Endothelial cell of umbilical vein (primary cell): ENCODE measurements at regions not wholly inside any gene's neighbourhood (a gene's known extent, or its start where the extent isn't known, plus 50 kb on each side); places are given as distances from the start of the nearest gene placed in this dataset.

Source experiments
- BruUV-seq: library from RNA; stranded (reverse); fragments of 400-500 nt; replicated peaks from 2 replicates; lab custom pipeline; 2021; lab: Mats Ljungman, UMichigan
- CTCF ChIA-PET: fragments of 300-600, 350-600 bp; sonication (Branson Sonifier 250); formaldehyde crosslinking; loops from one replicate; lab custom pipeline; 2021; ENCODE audit warnings: antibody characterized with exemption, inconsistent platforms; lab: Charles Lee
- POLR2A ChIA-PET: fragments of 300-600, 350-600 bp; sonication (Branson Sonifier 250); formaldehyde crosslinking; loops from one replicate; lab custom pipeline; 2021; ENCODE audit warnings: antibody characterized with exemption, inconsistent platforms; lab: Charles Lee
- DNase-seq: peaks from one replicate; pipeline ENCODE4 v3.0.0-alpha.2; 2011; ENCODE audit warnings: low read depth, low spot score
- FAIRE-seq: peaks from 2 replicates; lab custom pipeline; 2011; peaks lifted over from hg19 to GRCh38; lab: Jason Lieb, UNC
- H2AFZ ChIP-seq: 2 replicates; pipeline ENCODE4 v1.6.0; 2012; ENCODE audit warnings: low read depth, low read length, control low read depth, inconsistent platforms
- H3K27ac ChIP-seq: 2 replicates; pipeline ENCODE4 v1.5.1; 2011; ENCODE audit warnings: low read depth, mild to moderate bottlenecking, control low read depth, low read length, moderate library complexity; ENCODE audit not compliant: insufficient read depth
- H3K27me3 ChIP-seq, 2 experiments: 2 replicates each; pipeline versions ENCODE4 v1.6.0 to v1.6.1; 2011; ENCODE audit warnings: low read length in 2 of 2, mixed read lengths in 1 of 2; ENCODE audit not compliant: control insufficient read depth in 2 of 2, insufficient read depth in 2 of 2
- H3K36me3 ChIP-seq, 2 experiments: 2 replicates in 1 of 2; 3 replicates in 1 of 2; pipeline ENCODE4 v1.5.1; 2011; ENCODE audit warnings: low read length in 2 of 2, mild to moderate bottlenecking in 1 of 2, moderate library complexity in 1 of 2; ENCODE audit not compliant: control insufficient read depth in 2 of 2, insufficient read depth in 2 of 2; ENCODE audit errors: extremely low read depth in 1 of 2
- H3K4me1 ChIP-seq: 3 replicates; pipeline ENCODE4 v1.5.1; 2011; ENCODE audit warnings: mild to moderate bottlenecking, low read length; ENCODE audit not compliant: control insufficient read depth, insufficient read depth; ENCODE audit errors: extremely low read depth
- H3K4me2 ChIP-seq: 2 replicates; pipeline ENCODE4 v1.6.1; 2011; ENCODE audit warnings: low read length, control low read depth, mixed read lengths; ENCODE audit not compliant: insufficient read depth
- H3K4me3 ChIP-seq, 3 experiments: fragments of 200-600 bp in 1 of 3; sonication (generic), shearing (Covaris generic) in 1 of 3; replicated peaks in 1 of 3; 2 replicates each; pipeline ENCODE4 v1.5.1; 2011 to 2016; ENCODE audit warnings: control low read depth in 3 of 3, low read length in 3 of 3, mild to moderate bottlenecking in 2 of 3, inconsistent platforms in 1 of 3, low read depth in 1 of 3, moderate library complexity in 1 of 3; ENCODE audit not compliant: insufficient read depth in 1 of 3
- H3K79me2 ChIP-seq: 2 replicates; pipeline ENCODE4 v1.6.0; 2012; ENCODE audit warnings: low read length, inconsistent platforms; ENCODE audit not compliant: control insufficient read depth, insufficient read depth
- H3K9ac ChIP-seq: replicated peaks from 2 replicates; pipeline ENCODE3; 2011; ENCODE audit warnings: low read length, control low read depth; ENCODE audit not compliant: insufficient read depth; ENCODE audit errors: extremely low read depth
- H3K9me1 ChIP-seq: replicated peaks from 3 replicates; pipeline ENCODE4 v1.6.0; 2011; ENCODE audit warnings: mild to moderate bottlenecking, low read length; ENCODE audit not compliant: control insufficient read depth, insufficient read depth; ENCODE audit errors: extremely low read depth
- H3K9me3 ChIP-seq: replicated peaks from 2 replicates; pipeline ENCODE4 v1.5.1; 2012; ENCODE audit warnings: low read length, inconsistent platforms; ENCODE audit not compliant: control insufficient read depth, insufficient read depth
- H4K20me1 ChIP-seq: replicated peaks from 2 replicates; pipeline ENCODE3; 2011; ENCODE audit warnings: mild to moderate bottlenecking, low read length; ENCODE audit not compliant: control insufficient read depth, insufficient read depth; ENCODE audit errors: extremely low read depth
- FOS ChIP-seq: IDR thresholded peaks from 2 replicates; pipeline ENCODE4 v1.6.1; 2011; ENCODE audit warnings: mild to moderate bottlenecking, low read length, moderate library complexity, borderline replicate concordance; ENCODE audit not compliant: insufficient read depth
- JUN ChIP-seq: IDR thresholded peaks from 2 replicates; pipeline ENCODE4 v1.6.1; 2011; ENCODE audit warnings: borderline replicate concordance, low read depth; ENCODE audit not compliant: insufficient read length, insufficient read depth
- MAX ChIP-seq: IDR thresholded peaks from 2 replicates; pipeline ENCODE4 v1.6.1; 2011; ENCODE audit not compliant: insufficient read depth, insufficient read length
- MYC ChIP-seq: IDR thresholded peaks from one replicate; pipeline ENCODE4 v1.6.1; 2011; ENCODE audit warnings: mild to moderate bottlenecking, low read depth, low read length
- POLR2AphosphoS5 ChIP-seq: IDR thresholded peaks from 2 replicates; pipeline ENCODE4 v1.6.1; 2012; ENCODE audit warnings: low read depth, mild to moderate bottlenecking, control low read depth, low read length, moderate library complexity; ENCODE audit not compliant: insufficient read depth
- dilution Hi-C: fragments of 300-500 bp; cut with MboI; formaldehyde crosslinking; loops from one replicate; pipeline ENCODE4 v1.15.0; 2019; ENCODE audit warnings: low sequenced_read_pairs; ENCODE audit not compliant: extremely low pct_ligation_motif_present
- intact Hi-C: fragments of 100-400 bp; cut with micrococcal nuclease; formaldehyde crosslinking; loops from one replicate; pipeline ENCODE4 v1.10.0; 2022

DNA sequence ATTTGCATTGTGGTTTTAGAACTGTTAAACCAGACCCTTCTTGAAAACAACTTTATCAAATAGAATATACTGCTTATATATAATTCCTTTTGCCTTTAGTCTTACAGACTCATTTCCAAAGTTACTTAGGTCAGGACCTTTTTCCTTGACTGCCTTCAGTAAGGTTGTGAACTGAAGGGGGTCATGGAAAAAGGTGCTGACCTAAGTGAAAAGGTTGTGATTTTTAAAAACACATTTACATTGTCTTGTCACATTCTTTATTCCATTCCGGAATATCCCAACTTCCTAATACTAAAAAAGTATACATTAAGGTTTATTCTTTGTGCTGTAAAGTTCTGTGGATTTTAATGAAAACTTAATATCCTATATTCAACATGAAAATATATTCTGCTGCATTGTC lies 581.4 kb downstream of the SOCS6 start:
- no TSS peak for BruUV-seq
- H3K79me2 ChIP-seq, result no peaks in the 10 kb centered on the region
- no peaks in the 10 kb centered on the region for H3K9me3 ChIP-seq
- H3K4me3 ChIP-seq, result no peak overlapping the region
- H3K36me3 ChIP-seq, result no peaks in the 10 kb centered on the region
- TF ChIP-seq MAX (no peak), JUN (no peak), MYC (no peak)
- H4K20me1 ChIP-seq, result no peaks in the 10 kb centered on the region
- dilution Hi-C loops (no loop called here), intact Hi-C loops (no loop called here)
- H3K9me1 ChIP-seq, result no peaks in the 10 kb centered on the region
- no peaks in the 10 kb centered on the region for H3K27me3 ChIP-seq
- no peak overlapping the region for H3K4me2 ChIP-seq
- CTCF ChIA-PET, result no interaction called here
- H3K4me1 ChIP-seq, result no peaks in the 10 kb centered on the region
- H3K9ac ChIP-seq, result no peak overlapping the region
- DNase-seq (no peak), FAIRE-seq (no peak)
- POLR2A ChIA-PET, result no interaction called here
- H3K27ac ChIP-seq, result no peak overlapping the region
- H2AFZ ChIP-seq, result no peak overlapping the region

GRCh38 chr18:70848329-70848728 lies 559.5 kb downstream of the SOCS6 start:
- FAIRE-seq, result no peak
- no peak overlapping the region for H3K4me2 ChIP-seq

More at GRCh38 chr18:70848329-70848728, 559.5 kb downstream of the SOCS6 start:
- no peak for TF ChIP-seq POLR2AphosphoS5
- no peak for TF ChIP-seq FOS
- TF ChIP-seq JUN, result no peak
- no peak for TF ChIP-seq MAX
- TF ChIP-seq MYC, result no peak
- H3K4me1 ChIP-seq, result no peaks in the 10 kb centered on the region
- H3K9ac ChIP-seq, result no peak overlapping the region
- no peaks in the 10 kb centered on the region for H3K79me2 ChIP-seq
- H4K20me1 ChIP-seq, result no peaks in the 10 kb centered on the region
- no peaks in the 10 kb centered on the region for H3K9me3 ChIP-seq
- H3K4me3 ChIP-seq, result no peak overlapping the region
- no peaks in the 10 kb centered on the region for H3K9me1 ChIP-seq
- no peak overlapping the region for H2AFZ ChIP-seq
- H3K27me3 ChIP-seq, result peaks cover 0 to 2% of the 10 kb centered on the region in 2 experiments
- intact Hi-C loops, result no loop called here
- POLR2A ChIA-PET, result no interaction called here
- dilution Hi-C loops, result no loop called here
- no TSS peak for BruUV-seq
- no peak for DNase-seq
- no peaks in the 10 kb centered on the region for H3K36me3 ChIP-seq
- CTCF ChIA-PET, result no interaction called here
- no peak overlapping the region for H3K27ac ChIP-seq
